Panc1 (cell line): ENCODE measurements at regions not wholly inside any gene's neighbourhood (a gene's known extent, or its start where the extent isn't known, plus 50 kb on each side); places are given as distances from the start of the nearest gene placed in this dataset.

Experiments
- ATAC-seq: fragments of 200-7000 bp; cut with Tn5 transposase; 2 replicates; pipeline ENCODE4 v1.9.1; 2020; ENCODE audit warnings: mild to moderate bottlenecking, moderate library complexity
- BruUV-seq: library from RNA; stranded (reverse); fragments of 400-500 nt; replicated peaks from 2 replicates; lab custom pipeline; 2021; lab: Mats Ljungman, UMichigan
- CTCF ChIA-PET: fragments of 300-600 bp; sonication (Branson Sonifier 250); formaldehyde crosslinking; loops from one replicate; lab custom pipeline; 2022; ENCODE audit warnings: antibody characterized with exemption; lab: Charles Lee
- POLR2A ChIA-PET: fragments of 300-600 bp; sonication (Branson Sonifier 250); formaldehyde crosslinking; loops from one replicate; lab custom pipeline; 2022; ENCODE audit warnings: antibody characterized with exemption; lab: Charles Lee
- DNase-seq: peaks from one replicate; pipeline ENCODE4 v3.0.0-alpha.2; 2010; ENCODE audit warnings: low read depth, low spot score
- H3K27ac ChIP-seq: 2 replicates; pipeline ENCODE4 v1.5.1; 2011; ENCODE audit warnings: mild to moderate bottlenecking, low read length, inconsistent platforms
- H3K27me3 ChIP-seq: fragments of 200-500 bp; sonication (Bioruptor generic); 2 replicates; pipeline ENCODE4 v1.6.0; 2014; ENCODE audit warnings: low read length, inconsistent platforms; ENCODE audit not compliant: control insufficient read depth, insufficient read depth
- H3K36me3 ChIP-seq: fragments of 200-500 bp; sonication (Bioruptor generic); 2 replicates; pipeline ENCODE4 v1.5.1; 2014; ENCODE audit warnings: inconsistent platforms, mild to moderate bottlenecking, low read length, moderate library complexity; ENCODE audit not compliant: control insufficient read depth, insufficient read depth
- H3K4me1 ChIP-seq: 2 replicates; pipeline ENCODE4 v1.5.1; 2011; ENCODE audit warnings: inconsistent platforms, mild to moderate bottlenecking, low read length, moderate library complexity; ENCODE audit not compliant: control insufficient read depth, insufficient read depth
- H3K4me3 ChIP-seq, 2 experiments: 2 replicates each; pipeline ENCODE4 v1.5.1; 2011 to 2012; ENCODE audit warnings: low read depth in 2 of 2, low read length in 2 of 2, mild to moderate bottlenecking in 2 of 2, inconsistent platforms in 1 of 2, moderate library complexity in 1 of 2
- H3K9me3 ChIP-seq: fragments of 200-500 bp; sonication (Bioruptor generic); 2 replicates; pipeline ENCODE4 v1.5.1; 2014; ENCODE audit warnings: low read depth, mild to moderate bottlenecking, inconsistent platforms, low read length, moderate library complexity; ENCODE audit not compliant: control insufficient read depth, insufficient read depth
- POLR2AphosphoS5 ChIP-seq: IDR thresholded peaks from 2 replicates; pipeline ENCODE4 v1.6.1; 2012; ENCODE audit warnings: mild to moderate bottlenecking, low read depth, low read length, moderate library complexity
- SIN3A ChIP-seq: IDR thresholded peaks from 2 replicates; pipeline ENCODE4 v1.6.1; 2012; ENCODE audit warnings: low read depth, mild to moderate bottlenecking, low read length, moderate library complexity, borderline replicate concordance; ENCODE audit not compliant: insufficient read depth
- TCF7L2 ChIP-seq: IDR thresholded peaks from 2 replicates; pipeline ENCODE4 v1.6.1; 2011; ENCODE audit warnings: mild to moderate bottlenecking, low read depth, low read length, inconsistent platforms
- in situ Hi-C: cut with HindIII; loops from 2 replicates; pipeline ENCODE4 v1.10.0; 2016; ENCODE audit warnings: low sequenced_read_pairs, low pct_unique_long_range_greater_than_20kb
- intact Hi-C: fragments of 100-400 bp; cut with micrococcal nuclease; formaldehyde crosslinking; loops from one replicate; pipeline ENCODE4 v1.10.0; 2022; ENCODE audit not compliant: unreplicated experiment
- TF ChIP-seq, protein P1 (sequence below), 2 experiments: IDR thresholded peaks; 2 replicates each; pipeline ENCODE4 v1.6.1; 2011 to 2012; ENCODE audit warnings: low read depth in 2 of 2, control low read depth in 1 of 2, low read length in 1 of 2, mild to moderate bottlenecking in 1 of 2, moderate library complexity in 1 of 2; ENCODE audit not compliant: insufficient read depth in 1 of 2
- TF ChIP-seq, protein P2 (sequence below): fragments of 450-650 bp; IDR thresholded peaks from 2 replicates; pipeline ENCODE4 v1.5.1; 2017; ENCODE audit warnings: mild to moderate bottlenecking

DNA sequence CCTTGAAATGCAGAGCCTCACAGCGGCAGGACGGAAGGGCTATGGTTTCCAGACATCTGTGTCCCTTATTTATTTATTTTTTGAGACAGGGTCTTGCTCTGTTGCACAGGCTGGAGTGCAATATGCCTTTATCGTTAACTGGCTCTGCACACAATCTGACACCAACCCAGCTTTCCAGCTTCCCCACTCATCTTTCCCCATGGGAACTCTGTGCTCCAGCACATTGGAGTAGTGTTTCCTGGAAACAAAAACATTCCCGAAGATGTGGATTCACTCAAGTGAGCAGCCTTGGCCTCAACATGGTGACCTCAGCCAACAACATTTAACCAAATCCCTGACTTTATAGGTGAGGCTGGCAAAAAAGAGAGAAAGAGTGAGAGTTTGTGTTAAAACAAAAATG, 307.1 kb downstream of the TMEM114 start:
- intact Hi-C loops (no loop called here), in situ Hi-C loops (no loop called here)
- POLR2A ChIA-PET, result no interaction called here
- no peak for DNase-seq
- Histone ChIP-seq H3K36me3 (no peaks in the 10 kb centered on the region), H3K9me3 (no peaks in the 10 kb centered on the region), H3K4me1 (no peaks in the 10 kb centered on the region), H3K27ac (no peak overlapping the region), H3K4me3 (no peak overlapping the region), H3K27me3 (no peaks in the 10 kb centered on the region)
- ATAC-seq, result no peak
- TF ChIP-seq TCF7L2 (no peak), SIN3A (no peak), POLR2AphosphoS5 (no peak)
- TF ChIP-seq, protein P1, sequence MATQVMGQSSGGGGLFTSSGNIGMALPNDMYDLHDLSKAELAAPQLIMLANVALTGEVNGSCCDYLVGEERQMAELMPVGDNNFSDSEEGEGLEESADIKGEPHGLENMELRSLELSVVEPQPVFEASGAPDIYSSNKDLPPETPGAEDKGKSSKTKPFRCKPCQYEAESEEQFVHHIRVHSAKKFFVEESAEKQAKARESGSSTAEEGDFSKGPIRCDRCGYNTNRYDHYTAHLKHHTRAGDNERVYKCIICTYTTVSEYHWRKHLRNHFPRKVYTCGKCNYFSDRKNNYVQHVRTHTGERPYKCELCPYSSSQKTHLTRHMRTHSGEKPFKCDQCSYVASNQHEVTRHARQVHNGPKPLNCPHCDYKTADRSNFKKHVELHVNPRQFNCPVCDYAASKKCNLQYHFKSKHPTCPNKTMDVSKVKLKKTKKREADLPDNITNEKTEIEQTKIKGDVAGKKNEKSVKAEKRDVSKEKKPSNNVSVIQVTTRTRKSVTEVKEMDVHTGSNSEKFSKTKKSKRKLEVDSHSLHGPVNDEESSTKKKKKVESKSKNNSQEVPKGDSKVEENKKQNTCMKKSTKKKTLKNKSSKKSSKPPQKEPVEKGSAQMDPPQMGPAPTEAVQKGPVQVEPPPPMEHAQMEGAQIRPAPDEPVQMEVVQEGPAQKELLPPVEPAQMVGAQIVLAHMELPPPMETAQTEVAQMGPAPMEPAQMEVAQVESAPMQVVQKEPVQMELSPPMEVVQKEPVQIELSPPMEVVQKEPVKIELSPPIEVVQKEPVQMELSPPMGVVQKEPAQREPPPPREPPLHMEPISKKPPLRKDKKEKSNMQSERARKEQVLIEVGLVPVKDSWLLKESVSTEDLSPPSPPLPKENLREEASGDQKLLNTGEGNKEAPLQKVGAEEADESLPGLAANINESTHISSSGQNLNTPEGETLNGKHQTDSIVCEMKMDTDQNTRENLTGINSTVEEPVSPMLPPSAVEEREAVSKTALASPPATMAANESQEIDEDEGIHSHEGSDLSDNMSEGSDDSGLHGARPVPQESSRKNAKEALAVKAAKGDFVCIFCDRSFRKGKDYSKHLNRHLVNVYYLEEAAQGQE (IDR thresholded peaks at IDR 0.05; ENCODE audit: insufficient read depth in 1 of 2, low read depth in 2 of 2, low read length in 1 of 2), result no peak
- TF ChIP-seq, protein P2, sequence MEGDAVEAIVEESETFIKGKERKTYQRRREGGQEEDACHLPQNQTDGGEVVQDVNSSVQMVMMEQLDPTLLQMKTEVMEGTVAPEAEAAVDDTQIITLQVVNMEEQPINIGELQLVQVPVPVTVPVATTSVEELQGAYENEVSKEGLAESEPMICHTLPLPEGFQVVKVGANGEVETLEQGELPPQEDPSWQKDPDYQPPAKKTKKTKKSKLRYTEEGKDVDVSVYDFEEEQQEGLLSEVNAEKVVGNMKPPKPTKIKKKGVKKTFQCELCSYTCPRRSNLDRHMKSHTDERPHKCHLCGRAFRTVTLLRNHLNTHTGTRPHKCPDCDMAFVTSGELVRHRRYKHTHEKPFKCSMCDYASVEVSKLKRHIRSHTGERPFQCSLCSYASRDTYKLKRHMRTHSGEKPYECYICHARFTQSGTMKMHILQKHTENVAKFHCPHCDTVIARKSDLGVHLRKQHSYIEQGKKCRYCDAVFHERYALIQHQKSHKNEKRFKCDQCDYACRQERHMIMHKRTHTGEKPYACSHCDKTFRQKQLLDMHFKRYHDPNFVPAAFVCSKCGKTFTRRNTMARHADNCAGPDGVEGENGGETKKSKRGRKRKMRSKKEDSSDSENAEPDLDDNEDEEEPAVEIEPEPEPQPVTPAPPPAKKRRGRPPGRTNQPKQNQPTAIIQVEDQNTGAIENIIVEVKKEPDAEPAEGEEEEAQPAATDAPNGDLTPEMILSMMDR, result no peak
- CTCF ChIA-PET, result no interaction called here
- no TSS peak for BruUV-seq

DNA sequence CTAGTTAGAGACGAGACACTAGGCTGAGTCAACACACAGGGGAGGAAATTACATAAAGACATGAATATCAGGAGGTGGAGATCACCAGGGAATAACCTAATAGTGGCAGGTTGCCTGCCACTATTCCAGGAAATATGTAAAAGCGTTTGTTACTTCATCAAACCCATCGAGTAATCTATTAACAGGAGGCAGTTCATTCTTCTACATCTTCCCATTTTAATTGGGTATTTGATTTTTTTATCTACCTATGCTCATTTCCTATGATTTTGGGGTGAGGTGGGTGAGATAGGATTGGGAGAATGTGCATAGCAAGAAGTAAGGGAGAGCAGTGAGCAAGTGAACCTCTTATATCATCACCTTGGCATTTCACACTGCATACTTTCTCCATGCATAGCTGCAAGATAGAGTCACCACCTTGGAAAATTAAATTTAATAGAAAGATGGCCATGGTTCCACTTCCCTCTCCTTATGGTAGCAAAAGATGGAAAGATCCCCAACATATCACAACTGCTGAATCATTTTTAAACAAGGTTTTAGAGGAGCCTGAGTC, 312.2 kb downstream of the TMEM114 start:
- H3K27me3 ChIP-seq, result no peaks in the 10 kb centered on the region
- H3K4me1 ChIP-seq, result no peaks in the 10 kb centered on the region
- ChIA-PET CTCF (no interaction called here), POLR2A (no interaction called here)
- in situ Hi-C loops, result no loop called here
- no peak for DNase-seq
- no peak for ATAC-seq
- no peak overlapping the region for H3K4me3 ChIP-seq
- no peak overlapping the region for H3K27ac ChIP-seq
- TF ChIP-seq POLR2AphosphoS5 (no peak), SIN3A (no peak), TCF7L2 (no peak)
- TF ChIP-seq, protein P1 (IDR thresholded peaks at IDR 0.05; ENCODE audit: insufficient read depth in 1 of 2, low read depth in 2 of 2, low read length in 1 of 2), result no peak
- TF ChIP-seq, protein P2, result no peak
- intact Hi-C loops, result no loop called here
- H3K9me3 ChIP-seq, result no peaks in the 10 kb centered on the region
- no peaks in the 10 kb centered on the region for H3K36me3 ChIP-seq
- BruUV-seq, result no TSS peak
